Adrenal gland (tissue), 9 donors: ENCODE measurements at regions not wholly inside any gene's neighbourhood (a gene's known extent, or its start where the extent isn't known, plus 50 kb on each side); places are given as distances from the start of the nearest gene placed in this dataset.

Source experiments
- DNase-seq, 7 donors: peaks; one replicate each; pipeline ENCODE4 v3.0.0-alpha.2; 2019 to 2020
- H3K27ac ChIP-seq, 5 donors: fragments of 200-600 bp; sonication (generic) in 4 of 5; 1 replicate in 3 of 5; 2 replicates in 2 of 5; pipeline versions ENCODE4 v1.5.1 to v1.8.0; 2016 to 2020; ENCODE audit warnings: mild to moderate bottlenecking in 1 of 5
- H3K27me3 ChIP-seq: fragments of 200-600 bp; 2 replicates; pipeline ENCODE4 v1.8.0; 2021
- H3K36me3 ChIP-seq, 2 donors: fragments of 200-600 bp; replicated peaks in 1 of 2; 1 replicate in 1 of 2; 2 replicates in 1 of 2; pipeline versions ENCODE4 v1.5.1 to v1.8.0; 2018 to 2022
- H3K4me1 ChIP-seq, 2 donors: fragments of 200-600 bp; replicated peaks in 1 of 2; 1 replicate in 1 of 2; 2 replicates in 1 of 2; pipeline versions ENCODE4 v1.5.1 to v1.8.0; 2018 to 2021
- H3K4me3 ChIP-seq, 4 donors: fragments of 200-600 bp; sonication (generic) in 3 of 4; one replicate each; pipeline ENCODE4 v1.5.1; 2016 to 2018
- H3K9me3 ChIP-seq, 3 donors: fragments of 200-600 bp; sonication (generic) in 1 of 3; replicated peaks in 1 of 3; 1 replicate in 2 of 3; 2 replicates in 1 of 3; pipeline versions ENCODE4 v1.5.1 to v1.8.0; 2016 to 2021
- POLR2A ChIP-seq, 2 donors: fragments of 450-650 bp; IDR thresholded peaks; one replicate each; pipeline ENCODE4 v1.6.1; 2017; ENCODE audit warnings: antibody characterized with exemption in 2 of 2, mild to moderate bottlenecking in 2 of 2, moderate library complexity in 1 of 2
- WGBS, 4 donors: extraction: QIAGEN DNeasy Blood & Tissue Kit in 2 of 4; methylation state at CpG; one replicate each; pipeline versions ENCODE4 v1.1.5 to v1.1.7; 2013 to 2017; 5-methylcytosine and 5-hydroxymethylcytosine counted together
- intact Hi-C, 2 donors: fragments of 100-400 bp; cut with DNase I; formaldehyde crosslinking; loops; one replicate each; pipeline versions ENCODE4 v1.14.1 to v1.15.0; 2022 to 2023
- TF ChIP-seq, protein P1 (sequence below), 6 experiments: fragments of 450-650 bp in 4 of 6; fragments of 200-600 bp in 2 of 6; sonication (generic) in 1 of 6; IDR thresholded peaks; 1 replicate in 5 of 6; 2 replicates in 1 of 6; pipeline versions ENCODE4 v1.5.1 to v1.8.0; 2016 to 2021; ENCODE audit warnings: antibody characterized with exemption in 6 of 6, mild to moderate bottlenecking in 2 of 6, moderate library complexity in 1 of 6
- donor health status: healthy with polysubstance abuse.
- donor health status: Bipolar disorder and iron deficiency.
- donor health status: DM: yes; HTN: yes; CAD: no.
- donor health status: DM: no; HTN: no; CAD: no.
- donor health status: DM: no; HTN: no; CAD: no.

DNA sequence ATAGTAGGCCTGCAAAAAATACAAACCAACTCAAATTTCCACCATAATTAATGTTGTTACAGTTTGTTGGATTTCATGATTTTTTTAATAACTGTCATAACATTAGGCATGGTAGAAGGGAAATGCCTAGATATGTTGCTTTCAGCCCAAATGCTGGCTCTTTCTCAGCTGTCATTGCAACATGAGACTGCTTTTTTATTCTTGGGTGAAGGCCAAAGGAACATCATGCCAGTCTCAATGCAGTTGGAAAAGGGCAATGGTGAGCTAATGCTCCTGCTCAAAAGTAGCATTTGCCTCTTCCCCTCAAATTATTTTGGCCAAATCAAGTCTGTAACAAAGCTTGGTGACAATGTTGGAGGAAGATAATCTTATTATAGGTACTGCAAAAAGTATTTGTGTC lies 877.7 kb upstream of the PRMT6 start:
- no peak overlapping the region for H3K27ac ChIP-seq
- intact Hi-C loops = no loop called here
- TF ChIP-seq, protein P1, sequence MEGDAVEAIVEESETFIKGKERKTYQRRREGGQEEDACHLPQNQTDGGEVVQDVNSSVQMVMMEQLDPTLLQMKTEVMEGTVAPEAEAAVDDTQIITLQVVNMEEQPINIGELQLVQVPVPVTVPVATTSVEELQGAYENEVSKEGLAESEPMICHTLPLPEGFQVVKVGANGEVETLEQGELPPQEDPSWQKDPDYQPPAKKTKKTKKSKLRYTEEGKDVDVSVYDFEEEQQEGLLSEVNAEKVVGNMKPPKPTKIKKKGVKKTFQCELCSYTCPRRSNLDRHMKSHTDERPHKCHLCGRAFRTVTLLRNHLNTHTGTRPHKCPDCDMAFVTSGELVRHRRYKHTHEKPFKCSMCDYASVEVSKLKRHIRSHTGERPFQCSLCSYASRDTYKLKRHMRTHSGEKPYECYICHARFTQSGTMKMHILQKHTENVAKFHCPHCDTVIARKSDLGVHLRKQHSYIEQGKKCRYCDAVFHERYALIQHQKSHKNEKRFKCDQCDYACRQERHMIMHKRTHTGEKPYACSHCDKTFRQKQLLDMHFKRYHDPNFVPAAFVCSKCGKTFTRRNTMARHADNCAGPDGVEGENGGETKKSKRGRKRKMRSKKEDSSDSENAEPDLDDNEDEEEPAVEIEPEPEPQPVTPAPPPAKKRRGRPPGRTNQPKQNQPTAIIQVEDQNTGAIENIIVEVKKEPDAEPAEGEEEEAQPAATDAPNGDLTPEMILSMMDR (IDR thresholded peaks at IDR 0.05) = no peak
- no peak for TF ChIP-seq POLR2A (IDR thresholded peaks at IDR 0.05)
- H3K36me3 ChIP-seq = no peaks in the 10 kb centered on the region
- no peak overlapping the region for H3K4me3 ChIP-seq
- H3K9me3 ChIP-seq = no peaks in the 10 kb centered on the region
- no peak for DNase-seq
- H3K27me3 ChIP-seq = no peaks in the 10 kb centered on the region
- no peaks in the 10 kb centered on the region for H3K4me1 ChIP-seq

DNA sequence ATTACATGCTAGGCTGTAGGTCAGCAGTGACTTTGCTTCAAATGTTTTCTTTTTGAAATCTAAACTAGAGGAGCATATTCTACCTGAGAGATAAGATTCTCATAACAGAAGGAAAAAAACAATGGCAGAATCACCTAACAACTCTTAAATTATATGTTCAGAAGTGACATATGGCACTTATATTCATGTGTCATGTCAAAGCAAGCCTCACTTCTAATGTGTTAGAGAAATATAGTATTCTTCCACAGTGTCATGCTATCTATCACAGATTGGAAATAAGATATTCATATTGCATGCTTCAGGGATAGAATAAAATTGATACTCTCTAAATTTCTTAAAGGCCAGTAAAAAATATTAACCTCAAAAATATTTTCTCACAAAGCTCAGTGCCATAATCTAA lies 874.6 kb upstream of the PRMT6 start:
- no peak for DNase-seq
- Histone ChIP-seq H3K27me3 (no peaks in the 10 kb centered on the region), H3K27ac (no peak overlapping the region), H3K4me3 (no peak overlapping the region), H3K4me1 (no peaks in the 10 kb centered on the region), H3K36me3 (no peaks in the 10 kb centered on the region), H3K9me3 (no peaks in the 10 kb centered on the region)
- no peak for TF ChIP-seq POLR2A (IDR thresholded peaks at IDR 0.05)
- TF ChIP-seq, protein P1 (IDR thresholded peaks at IDR 0.05) = no peak
- intact Hi-C loops = no loop called here

DNA sequence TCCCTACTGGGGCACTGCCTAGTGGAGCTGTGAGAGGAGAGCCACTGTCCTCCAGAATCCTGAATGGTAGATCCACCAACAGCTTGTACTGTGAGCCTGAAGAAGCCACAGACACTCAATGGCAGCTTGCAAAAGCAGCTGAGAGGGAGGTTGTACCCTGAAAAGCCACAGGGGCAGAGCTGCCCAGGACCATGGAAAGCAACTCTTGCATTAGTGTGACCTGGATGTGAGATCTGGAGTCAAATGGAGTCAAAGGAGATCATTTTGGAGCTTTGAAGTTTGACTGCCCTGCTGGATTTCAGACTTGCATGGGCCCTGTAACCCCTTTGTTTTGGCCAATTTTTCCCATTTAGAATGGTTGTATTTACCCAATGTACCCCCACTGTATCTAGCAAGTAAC lies 871.4 kb upstream of the PRMT6 start:
- TF ChIP-seq POLR2A (IDR thresholded peaks at IDR 0.05) = no peak
- TF ChIP-seq, protein P1 (IDR thresholded peaks at IDR 0.05) = no peak
- DNase-seq = no peak
- Histone ChIP-seq H3K4me1 (no peaks in the 10 kb centered on the region), H3K27me3 (no peaks in the 10 kb centered on the region), H3K4me3 (no peak overlapping the region), H3K27ac (no peak overlapping the region), H3K9me3 (no peaks in the 10 kb centered on the region), H3K36me3 (no peaks in the 10 kb centered on the region)
- intact Hi-C loops = no loop called here

DNA sequence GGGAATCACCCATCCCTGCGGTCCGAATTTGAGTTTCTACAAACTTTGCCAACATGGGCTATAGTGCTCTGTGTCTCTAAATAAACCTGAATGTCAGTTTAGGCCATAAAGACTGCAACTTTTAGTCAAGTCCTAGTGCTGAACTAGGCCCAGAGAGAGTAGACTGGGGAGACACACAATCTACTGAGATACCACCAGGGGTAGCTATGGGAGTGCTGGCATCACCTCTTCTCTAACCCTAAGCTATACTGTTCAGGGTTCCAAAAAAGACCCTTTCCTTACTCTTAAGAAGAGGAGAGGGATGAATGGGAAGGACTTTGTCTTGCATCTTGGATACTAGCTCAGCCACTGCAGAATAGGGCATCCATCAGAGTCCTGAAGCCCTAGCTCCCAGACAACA lies 866.7 kb upstream of the PRMT6 start:
- intact Hi-C loops = no loop called here
- H3K9me3 ChIP-seq = no peaks in the 10 kb centered on the region
- H3K36me3 ChIP-seq = no peaks in the 10 kb centered on the region
- no peaks in the 10 kb centered on the region for H3K27me3 ChIP-seq
- TF ChIP-seq, protein P1 (IDR thresholded peaks at IDR 0.05) = no peak
- TF ChIP-seq POLR2A (IDR thresholded peaks at IDR 0.05) = no peak
- H3K4me1 ChIP-seq = no peaks in the 10 kb centered on the region
- no peak overlapping the region for H3K27ac ChIP-seq
- no peak overlapping the region for H3K4me3 ChIP-seq
- 85 to 100% (median 98%) methylated on average over 1 to 2 of the region's 2 CpGs; no CpG with 5 or more reads in 1 of the 4 donors for WGBS, 4 donors
- DNase-seq = no peak

DNA sequence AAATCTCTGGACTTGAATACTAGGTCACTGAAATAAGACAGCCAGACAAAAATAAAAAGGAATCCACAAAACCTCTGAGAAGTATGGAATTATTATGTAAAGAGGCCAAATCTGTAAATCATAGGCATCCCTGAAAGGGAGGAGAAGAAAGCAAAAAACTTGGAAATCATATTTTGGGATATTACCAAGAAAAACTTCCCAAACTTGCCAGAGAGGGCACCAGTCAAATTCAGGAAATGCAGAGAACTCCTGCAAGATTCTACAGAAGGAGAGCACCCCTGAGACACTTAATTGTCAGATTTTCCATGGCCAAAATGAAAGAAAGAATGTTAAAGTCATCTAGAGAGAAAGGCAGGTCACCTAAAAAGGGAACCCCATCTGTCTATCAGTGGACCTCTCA lies 862.3 kb upstream of the PRMT6 start:
- Histone ChIP-seq H3K27ac (no peak overlapping the region), H3K4me1 (no peaks in the 10 kb centered on the region), H3K9me3 (no peaks in the 10 kb centered on the region), H3K27me3 (no peaks in the 10 kb centered on the region), H3K36me3 (no peaks in the 10 kb centered on the region), H3K4me3 (no peak overlapping the region)
- intact Hi-C loops = no loop called here
- no peak for DNase-seq
- no peak for TF ChIP-seq POLR2A (IDR thresholded peaks at IDR 0.05)
- TF ChIP-seq, protein P1 (IDR thresholded peaks at IDR 0.05) = no peak
